ENCODE measurements at regions not wholly inside any gene's neighbourhood (a gene's known extent, or its start where the extent isn't known, plus 50 kb on each side); places are given as distances from the start of the nearest gene placed in this dataset.

DNA sequence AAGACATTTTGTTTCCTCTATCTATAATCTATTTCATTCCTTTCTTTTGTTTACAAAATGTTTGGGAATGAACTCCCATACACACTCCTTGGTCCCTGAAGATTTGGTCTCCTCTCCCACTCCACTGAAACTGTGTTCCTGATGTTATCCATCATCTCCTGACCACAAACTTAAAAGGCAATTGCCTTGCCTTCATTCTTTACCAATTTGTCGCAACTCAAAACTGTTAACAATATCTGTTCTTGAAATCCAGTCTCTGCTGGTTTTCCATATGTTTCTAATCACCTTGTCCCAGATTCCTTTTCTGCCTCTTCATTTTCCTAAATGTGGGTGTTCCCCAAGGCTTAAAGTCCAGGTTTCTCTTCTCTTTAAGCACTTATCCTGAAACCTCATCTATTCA lies 262.2 kb upstream of the TTC29 start:
- TF ChIP-seq, protein P1, sequence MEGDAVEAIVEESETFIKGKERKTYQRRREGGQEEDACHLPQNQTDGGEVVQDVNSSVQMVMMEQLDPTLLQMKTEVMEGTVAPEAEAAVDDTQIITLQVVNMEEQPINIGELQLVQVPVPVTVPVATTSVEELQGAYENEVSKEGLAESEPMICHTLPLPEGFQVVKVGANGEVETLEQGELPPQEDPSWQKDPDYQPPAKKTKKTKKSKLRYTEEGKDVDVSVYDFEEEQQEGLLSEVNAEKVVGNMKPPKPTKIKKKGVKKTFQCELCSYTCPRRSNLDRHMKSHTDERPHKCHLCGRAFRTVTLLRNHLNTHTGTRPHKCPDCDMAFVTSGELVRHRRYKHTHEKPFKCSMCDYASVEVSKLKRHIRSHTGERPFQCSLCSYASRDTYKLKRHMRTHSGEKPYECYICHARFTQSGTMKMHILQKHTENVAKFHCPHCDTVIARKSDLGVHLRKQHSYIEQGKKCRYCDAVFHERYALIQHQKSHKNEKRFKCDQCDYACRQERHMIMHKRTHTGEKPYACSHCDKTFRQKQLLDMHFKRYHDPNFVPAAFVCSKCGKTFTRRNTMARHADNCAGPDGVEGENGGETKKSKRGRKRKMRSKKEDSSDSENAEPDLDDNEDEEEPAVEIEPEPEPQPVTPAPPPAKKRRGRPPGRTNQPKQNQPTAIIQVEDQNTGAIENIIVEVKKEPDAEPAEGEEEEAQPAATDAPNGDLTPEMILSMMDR (IDR thresholded peaks at IDR 0.05), result no peak
- no peak for TF ChIP-seq EP300 (IDR thresholded peaks at IDR 0.05)
- TF ChIP-seq POLR2A (IDR thresholded peaks at IDR 0.05), result no peak
